Umbilical cord (tissue), 1 donor: ENCODE measurements at regions not wholly inside any gene's neighbourhood (a gene's known extent, or its start where the extent isn't known, plus 50 kb on each side); places are given as distances from the start of the nearest gene placed in this dataset.

Experiments used
- DNase-seq: peaks from one replicate; pipeline ENCODE4 v3.0.0-alpha.2; 2015; ENCODE audit warnings: low spot score

DNA sequence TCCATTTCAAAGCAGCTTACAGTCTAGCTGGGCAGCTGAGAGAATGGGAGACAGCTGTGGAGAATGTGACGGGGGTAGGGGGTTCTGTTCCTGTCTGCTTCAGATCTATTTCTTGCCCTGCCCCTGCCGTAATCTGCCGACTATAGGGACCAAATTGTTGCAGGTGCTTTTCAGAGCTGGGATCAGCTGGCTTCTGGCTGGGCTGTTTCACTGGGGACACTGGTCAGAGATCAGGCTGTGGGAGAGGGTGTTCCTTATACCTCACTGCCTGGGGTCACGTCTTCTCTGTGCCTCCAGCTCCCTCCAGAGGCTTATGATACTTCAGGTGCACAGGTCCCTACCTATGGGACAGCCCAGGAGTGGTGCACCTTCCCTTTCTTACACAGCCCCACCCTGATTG is 514.9 kb upstream of the GOT2 start:
- no peak for DNase-seq

- peak; percentile 1 for DNase-seq
These were observed 508.4 kb upstream of the GOT2 start for GRCh38 chr16:59242556-59242955.

GRCh38 chr16:59238246-59238645 is 504.1 kb upstream of the GOT2 start:
- no peak for DNase-seq

DNA sequence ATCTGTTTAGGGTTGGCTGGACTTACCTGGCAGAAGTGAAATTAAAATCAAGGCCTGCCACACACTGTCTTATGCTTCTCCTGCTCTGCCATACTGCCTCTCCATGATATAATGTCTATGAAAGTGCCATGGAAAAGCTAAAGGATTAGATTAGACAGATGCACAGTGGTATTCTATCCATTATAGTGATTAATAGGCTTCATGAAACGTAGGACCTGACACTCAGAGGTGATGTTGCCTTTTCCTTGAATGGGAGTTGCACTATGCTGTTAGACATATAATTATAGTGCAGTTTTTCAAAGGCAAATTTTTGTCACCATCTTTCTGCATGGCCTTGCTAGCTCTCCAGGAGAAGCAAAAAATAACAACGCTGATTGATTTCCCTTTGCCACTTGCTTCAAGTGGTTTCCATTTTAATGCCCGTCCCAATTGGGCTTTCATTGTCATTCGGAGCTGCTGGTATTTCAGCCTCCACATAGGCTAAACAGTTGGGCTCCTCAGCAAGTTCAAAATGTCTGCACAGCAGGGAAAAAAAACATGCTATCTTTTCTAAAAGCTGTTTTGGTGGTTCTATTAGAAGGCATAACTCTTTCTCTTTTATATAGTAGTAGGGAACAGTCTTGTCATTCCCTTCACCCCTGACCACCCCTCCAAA is 502.8 kb upstream of the GOT2 start:
- DNase-seq, result no peak

DNA sequence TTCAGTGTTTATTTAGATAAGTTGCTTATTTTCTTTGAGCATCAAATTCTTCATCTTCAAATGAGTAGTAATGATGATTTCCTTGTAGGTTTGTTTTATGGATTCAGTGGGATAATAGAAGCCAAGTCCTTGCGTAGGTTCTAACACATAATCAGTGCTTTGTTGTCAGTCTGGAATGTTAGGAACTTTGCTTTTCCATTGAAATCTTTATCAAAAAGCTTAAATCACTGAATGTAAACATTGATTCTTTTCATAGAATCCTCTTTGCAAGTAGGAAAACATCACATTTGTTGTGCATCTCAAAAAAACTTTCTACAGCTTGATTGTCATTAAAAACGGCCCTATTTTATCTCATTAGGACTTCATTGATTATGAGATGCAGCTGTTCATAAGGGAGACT is 490.3 kb upstream of the GOT2 start:
- no peak for DNase-seq

GRCh38 chr16:59220011-59220410 is 485.9 kb upstream of the GOT2 start:
- DNase-seq, result no peak

DNA sequence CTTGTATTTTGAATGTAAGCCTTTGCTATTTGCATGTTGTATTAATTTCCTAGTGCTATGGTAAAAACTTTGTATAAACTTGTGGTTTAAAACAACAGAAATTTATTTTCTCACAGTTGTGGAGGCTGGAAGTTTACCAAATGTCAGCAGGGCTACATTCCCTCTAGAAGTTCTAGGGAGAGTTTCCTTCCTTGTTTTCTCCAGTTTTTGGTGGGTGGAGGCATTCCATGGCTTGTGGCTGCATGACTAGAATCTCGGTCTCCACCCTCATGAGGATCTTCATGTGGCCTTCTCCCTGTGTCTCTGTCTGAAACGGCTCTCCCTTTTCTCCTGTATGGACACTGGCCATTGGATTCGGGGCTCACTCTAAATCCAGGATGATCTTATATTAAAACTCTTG is 482.2 kb upstream of the GOT2 start:
- DNase-seq, result no peak

DNA sequence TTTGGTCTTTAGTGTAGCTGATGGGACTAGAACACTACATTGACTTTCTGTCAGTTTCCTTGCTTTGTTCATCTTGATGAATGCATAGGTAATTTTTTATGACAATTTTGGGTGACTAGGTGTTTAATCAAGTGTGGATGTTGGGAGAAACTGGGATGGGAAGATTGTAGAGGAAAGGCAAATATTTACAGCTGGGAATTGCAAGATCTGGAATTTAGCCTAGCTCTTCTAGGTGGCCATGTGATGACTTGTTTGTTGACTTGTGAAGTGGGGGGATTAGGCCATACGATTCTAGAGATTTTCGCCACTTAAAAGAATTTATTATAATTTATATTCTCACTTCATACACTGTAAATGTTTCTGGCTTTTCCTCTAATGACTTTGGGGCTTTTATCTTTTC is 480.3 kb upstream of the GOT2 start:
- DNase-seq, result no peak

DNA sequence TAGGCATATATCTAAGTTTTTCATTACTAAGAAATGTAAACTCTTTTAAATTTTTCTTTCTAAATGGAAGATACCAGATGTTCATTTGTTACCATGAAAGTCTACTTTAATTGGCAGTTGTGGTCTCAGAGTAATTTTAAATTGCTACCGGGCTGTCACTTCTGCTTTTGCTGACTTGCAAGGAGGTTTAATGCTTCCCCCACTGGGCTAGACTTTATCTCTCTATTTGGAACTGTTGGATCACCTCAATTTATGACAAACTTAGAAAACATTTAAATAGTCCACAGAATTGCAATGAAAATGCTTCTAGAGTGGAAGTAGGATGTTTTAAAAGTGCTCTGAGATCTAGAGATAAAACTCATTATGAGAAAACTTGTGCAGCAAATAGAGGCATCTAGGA is 479.8 kb upstream of the GOT2 start:
- DNase-seq, result no peak

DNA sequence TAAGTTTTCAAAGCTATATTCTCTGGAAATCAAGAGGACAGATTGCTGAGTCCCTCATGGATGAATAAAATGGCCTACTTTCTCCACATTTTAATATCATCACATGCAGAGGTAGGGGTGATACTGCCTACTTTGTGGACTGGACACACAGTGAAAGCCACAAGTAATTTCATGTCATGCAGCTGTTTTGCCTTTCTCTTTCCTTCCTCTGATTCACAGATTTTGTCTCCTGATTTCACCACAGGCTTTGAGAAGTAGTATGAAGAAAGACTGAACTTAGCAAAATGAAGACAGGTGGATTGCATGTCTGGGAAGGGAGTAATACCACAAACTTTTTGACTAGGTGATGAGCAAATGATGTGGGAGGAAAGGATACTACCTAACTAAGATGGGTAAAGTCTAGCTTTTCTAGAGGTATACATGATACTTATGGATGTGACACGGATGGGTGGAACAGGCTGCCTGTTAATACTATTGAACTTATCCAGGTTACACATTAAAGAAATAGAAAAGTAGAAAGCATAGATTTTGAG is 478.4 kb upstream of the GOT2 start:
- DNase-seq, result no peak

DNA sequence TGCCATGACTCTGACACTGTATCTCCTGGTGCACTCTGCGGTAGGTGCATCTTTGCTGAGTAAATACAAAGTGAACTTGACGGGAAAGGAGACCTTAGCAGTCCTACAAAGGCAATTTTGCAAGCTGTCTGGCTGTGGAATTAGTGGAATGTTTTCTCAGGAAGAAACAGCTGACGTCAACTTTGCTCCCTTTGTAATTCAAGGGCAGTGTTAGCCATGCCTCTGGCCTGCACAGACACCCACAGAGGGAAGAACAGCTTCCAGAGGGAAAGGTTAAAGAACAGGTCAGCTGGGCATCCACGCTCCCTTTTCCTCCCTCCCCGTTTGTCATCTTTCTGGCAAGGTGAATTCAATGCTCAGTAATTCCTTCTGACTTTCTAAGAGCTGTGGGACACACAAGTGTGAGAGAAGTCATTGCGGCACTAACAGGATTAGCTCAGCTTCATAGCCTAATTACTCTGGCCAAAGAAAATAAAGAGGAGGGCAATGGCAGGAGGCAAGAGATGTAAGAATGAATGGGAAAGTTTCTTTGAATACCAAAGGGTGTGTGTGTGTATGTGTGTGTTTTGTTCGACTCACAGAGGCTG is 476.9 kb upstream of the GOT2 start:
- peak; percentile 74 for DNase-seq

DNA sequence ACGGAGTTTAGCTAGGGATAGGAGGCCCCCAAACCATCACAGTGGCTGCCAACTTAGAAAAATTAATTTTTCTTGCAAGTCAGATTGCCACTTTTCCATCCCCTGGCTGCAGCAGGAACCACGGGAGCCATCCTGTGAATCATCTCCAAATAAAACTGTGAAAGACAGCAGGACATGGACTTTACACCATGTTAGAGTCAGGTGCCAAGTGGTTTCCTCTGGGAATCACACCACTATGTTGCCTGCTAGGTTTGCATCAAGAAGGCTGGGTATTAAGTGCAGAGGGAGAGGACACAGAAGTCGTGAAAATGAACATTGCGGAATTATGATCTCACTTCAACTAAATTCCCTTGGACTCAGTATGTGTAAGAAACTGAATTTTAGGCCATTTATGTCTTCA is 471.3 kb upstream of the GOT2 start:
- no peak for DNase-seq

DNA sequence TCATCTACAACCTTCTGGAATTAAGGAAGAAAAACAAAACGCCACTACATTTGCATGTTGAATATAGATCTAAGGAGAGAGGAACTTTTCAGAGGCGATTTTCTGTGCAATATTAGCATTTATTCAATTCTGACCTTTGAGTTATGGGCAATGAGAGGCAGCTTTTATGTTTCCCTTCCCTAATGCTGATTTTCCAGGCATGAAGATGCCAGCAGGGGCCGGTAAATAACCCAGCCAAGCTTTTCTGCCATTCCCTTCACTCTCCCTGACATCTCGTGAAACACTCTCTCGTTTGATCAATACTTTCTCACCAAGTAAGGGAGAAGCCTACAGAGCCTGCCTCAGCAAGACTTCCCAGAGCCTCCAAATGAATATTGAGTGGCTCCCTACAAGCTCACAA is 470.5 kb upstream of the GOT2 start:
- DNase-seq, result no peak

DNA sequence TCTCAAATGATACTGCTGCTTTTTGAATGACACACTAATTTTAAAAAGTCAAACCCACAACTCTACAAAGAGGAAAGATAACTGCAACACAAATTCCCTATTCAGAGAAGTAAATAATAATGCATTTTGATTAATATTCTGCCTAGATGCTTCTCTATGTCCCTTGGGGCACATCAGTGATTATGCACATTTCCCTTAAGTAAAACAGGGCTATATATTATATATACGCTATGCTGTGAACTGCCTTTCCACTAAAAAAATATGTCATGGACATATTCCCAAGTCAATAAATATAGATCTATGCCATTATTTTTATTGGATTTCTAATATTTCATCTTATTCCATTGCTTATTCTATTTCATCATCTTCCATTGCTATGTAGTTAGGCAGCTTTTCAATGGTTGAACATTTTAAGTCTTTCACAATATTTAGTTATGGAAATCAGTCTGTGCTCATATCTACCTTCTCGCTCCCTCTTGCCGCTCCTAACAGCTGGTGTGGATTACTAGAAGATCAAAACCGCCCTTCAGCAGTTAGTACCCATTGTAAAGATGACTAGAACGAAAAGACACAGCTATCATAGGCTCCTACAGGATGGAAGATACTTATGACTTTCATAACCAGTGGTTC is 468.2 kb upstream of the GOT2 start:
- no peak for DNase-seq

- no peak for DNase-seq
These were observed 467.7 kb upstream of the GOT2 start for GRCh38 chr16:59201821-59202220.

GRCh38 chr16:59201160-59201559 is 467.0 kb upstream of the GOT2 start:
- DNase-seq, result no peak

DNA sequence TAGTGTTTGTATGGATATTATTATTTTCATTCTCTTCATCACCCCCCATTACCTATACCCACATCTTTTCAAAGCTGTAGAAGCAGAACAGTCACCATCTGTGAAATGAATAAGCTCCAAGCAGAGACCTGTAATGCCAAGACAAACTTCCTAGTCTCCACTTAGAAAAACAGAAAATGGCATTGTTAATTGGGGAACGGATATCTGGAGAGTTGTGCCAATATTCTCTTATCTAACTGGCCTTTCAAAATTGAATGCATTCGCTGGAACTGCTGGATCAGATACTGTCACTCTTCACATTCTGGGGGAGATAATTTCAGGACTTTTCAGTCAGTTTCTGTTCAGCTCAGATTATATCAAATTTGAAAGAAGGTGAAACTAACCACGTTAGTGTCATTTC is 464.4 kb upstream of the GOT2 start:
- peak; percentile 13 for DNase-seq

DNA sequence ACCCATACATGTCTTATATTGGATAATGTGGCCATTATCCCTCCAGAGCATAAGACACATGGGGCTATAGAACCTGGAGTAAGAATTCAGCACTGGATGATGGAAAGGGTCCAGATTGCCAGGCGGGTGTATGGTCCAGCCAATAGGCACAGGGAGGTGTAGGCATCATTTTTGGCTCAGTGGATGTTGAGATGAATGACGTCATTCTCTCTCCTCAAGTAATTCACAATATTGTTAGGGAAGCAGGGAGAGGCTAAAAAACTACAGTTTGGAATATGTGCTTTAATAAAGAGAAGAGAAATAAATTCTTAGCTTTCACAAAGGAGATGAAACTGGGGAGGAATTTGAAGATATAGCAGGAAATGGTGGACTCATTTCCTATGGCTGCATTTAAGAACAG is 461.1 kb upstream of the GOT2 start:
- DNase-seq, result no peak

- no peak for DNase-seq
These were observed 459.5 kb upstream of the GOT2 start for GRCh38 chr16:59193637-59194036.

- no peak for DNase-seq
These were observed 458.6 kb upstream of the GOT2 start for GRCh38 chr16:59192551-59193199.

- DNase-seq, result no peak
These were observed 456.6 kb upstream of the GOT2 start for GRCh38 chr16:59190731-59191130.

- no peak for DNase-seq
These were observed 453.9 kb upstream of the GOT2 start for GRCh38 chr16:59188029-59188428.
